Caco-2 (cell line): ENCODE measurements at regions not wholly inside any gene's neighbourhood (a gene's known extent, or its start where the extent isn't known, plus 50 kb on each side); places are given as distances from the start of the nearest gene placed in this dataset.

Experiments
- BruUV-seq: library from RNA; stranded (reverse); fragments of 400-500 nt; replicated peaks from 2 replicates; lab custom pipeline; 2021; lab: Mats Ljungman, UMichigan
- CTCF ChIA-PET: fragments of 300-600 bp; sonication (Branson Sonifier 250); formaldehyde crosslinking; loops from one replicate; lab custom pipeline; 2022; ENCODE audit warnings: antibody characterized with exemption; lab: Charles Lee
- POLR2A ChIA-PET: fragments of 300-600 bp; sonication (Branson Sonifier 250); formaldehyde crosslinking; loops from one replicate; lab custom pipeline; 2022; ENCODE audit warnings: antibody characterized with exemption; lab: Charles Lee
- DNase-seq, 2 experiments: peaks; one replicate each; pipeline versions ENCODE4 v3.0.0 to v3.0.0-alpha.2; 2020 to 2022
- H3K27me3 ChIP-seq: replicated peaks from 2 replicates; pipeline ENCODE4 v1.6.0; 2011; ENCODE audit warnings: low read length; ENCODE audit not compliant: control insufficient read depth, insufficient read depth
- H3K36me3 ChIP-seq: 2 replicates; pipeline ENCODE4 v1.5.1; 2011; ENCODE audit warnings: low read length; ENCODE audit not compliant: control insufficient read depth, insufficient read depth
- H3K4me1 ChIP-seq: fragments of 250-450 bp; sonication (Bioruptor Pico); 2 replicates; pipeline ENCODE4 v1.5.1; 2020; ENCODE audit warnings: mild to moderate bottlenecking
- H3K4me3 ChIP-seq: 2 replicates; pipeline ENCODE4 v1.5.1; 2011; ENCODE audit warnings: low read depth, mild to moderate bottlenecking, control low read depth, low read length
- H3K9me3 ChIP-seq: fragments of 250-450 bp; sonication (Bioruptor Pico); 2 replicates; pipeline ENCODE4 v1.5.1; 2020; ENCODE audit warnings: mild to moderate bottlenecking, moderate library complexity
- H3K27ac Mint-ChIP-seq: one replicate; pipeline ENCODE4 v1.8.0; 2022; ENCODE audit warnings: mixed read lengths; ENCODE audit not compliant: unreplicated experiment
- H3K27me3 Mint-ChIP-seq: one replicate; pipeline ENCODE4 v1.8.0; 2022; ENCODE audit warnings: mixed read lengths; ENCODE audit not compliant: insufficient read depth, unreplicated experiment
- H3K36me3 Mint-ChIP-seq: one replicate; pipeline ENCODE4 v1.8.0; 2022; ENCODE audit warnings: mild to moderate bottlenecking, mixed read lengths; ENCODE audit not compliant: insufficient read depth, unreplicated experiment
- H3K4me1 Mint-ChIP-seq: one replicate; pipeline ENCODE4 v1.8.0; 2022; ENCODE audit warnings: low read depth, mixed read lengths; ENCODE audit not compliant: unreplicated experiment
- H3K4me3 Mint-ChIP-seq: one replicate; pipeline ENCODE4 v1.8.0; 2022; ENCODE audit warnings: mild to moderate bottlenecking, moderate library complexity, mixed read lengths; ENCODE audit not compliant: unreplicated experiment
- H3K9me3 Mint-ChIP-seq: one replicate; pipeline ENCODE4 v1.8.0; 2022; ENCODE audit warnings: mixed read lengths; ENCODE audit not compliant: unreplicated experiment
- CTCF ChIP-seq, 2 experiments: fragments of 200-600 bp in 1 of 2; IDR thresholded peaks; 1 replicate in 1 of 2; 2 replicates in 1 of 2; pipeline versions ENCODE4 v1.5.1 to v1.8.0; 2011 to 2022; ENCODE audit warnings: antibody characterized with exemption in 1 of 2, control low read depth in 1 of 2, inconsistent platforms in 1 of 2, low read depth in 1 of 2, low read length in 1 of 2, mild to moderate bottlenecking in 1 of 2, moderate library complexity in 1 of 2; ENCODE audit not compliant: insufficient read depth in 1 of 2, severe bottlenecking in 1 of 2, unreplicated experiment in 1 of 2
- intact Hi-C: fragments of 100-400 bp; cut with micrococcal nuclease; formaldehyde crosslinking; loops from one replicate; pipeline ENCODE4 v1.10.0; 2022; ENCODE audit not compliant: unreplicated experiment

GRCh38 chr2:65664931-65665330, 232.5 kb upstream of the SPRED2 start:
- Mint-ChIP-seq H3K4me3 (no peak overlapping the region), H3K27ac (no peak overlapping the region), H3K9me3 (peaks cover 24% of the 10 kb centered on the region), H3K36me3 (no peaks in the 10 kb centered on the region), H3K27me3 (peaks cover 6% of the 10 kb centered on the region), H3K4me1 (no peaks in the 10 kb centered on the region)
- CTCF ChIA-PET, result interaction anchor here (1.8 kb wide), 1 partner anchor 24 kb away, joined by 4 read pairs; no protein-coding TSS in a partner anchor
- POLR2A ChIA-PET, result no interaction called here
- BruUV-seq, result no TSS peak
- Histone ChIP-seq H3K27me3 (no peaks in the 10 kb centered on the region), H3K4me1 (peaks cover 6% of the 10 kb centered on the region; the same call in 1 of the 2 replicates), H3K36me3 (no peaks in the 10 kb centered on the region), H3K9me3 (peaks cover 3% of the 10 kb centered on the region; the same call in 1 of the 2 replicates), H3K4me3 (no peak overlapping the region)
- TF ChIP-seq CTCF (IDR thresholded peaks at IDR 0.05; ENCODE audit: insufficient read depth in 1 of 2, low read depth in 1 of 2, low read length in 1 of 2, severe bottlenecking in 1 of 2, unreplicated experiment in 1 of 2), result no peak
- intact Hi-C loops, result no loop called here
- no peak for DNase-seq

GRCh38 chr2:65663831-65664407, 231.5 kb upstream of the SPRED2 start:
- peaks cover 5% of the 10 kb centered on the region for H3K4me1 Mint-ChIP-seq
- no peaks in the 10 kb centered on the region for H3K36me3 Mint-ChIP-seq
- H3K4me1 ChIP-seq, result peaks cover 10% of the 10 kb centered on the region
- intact Hi-C loops, result no loop called here
- peaks cover 21% of the 10 kb centered on the region for H3K9me3 Mint-ChIP-seq
- POLR2A ChIA-PET, result no interaction called here
- DNase-seq, result no peak
- peaks cover 3% of the 10 kb centered on the region; the same call in 1 of the 2 replicates for H3K9me3 ChIP-seq
- H3K27ac Mint-ChIP-seq, result no peak overlapping the region
- no peaks in the 10 kb centered on the region for H3K27me3 ChIP-seq
- H3K36me3 ChIP-seq, result no peaks in the 10 kb centered on the region
- CTCF ChIA-PET, result interaction anchor here (1.8 kb wide), 1 partner anchor 23 kb away, joined by 4 read pairs; no protein-coding TSS in a partner anchor
- BruUV-seq, result no TSS peak
- no peak overlapping the region for H3K4me3 Mint-ChIP-seq
- no peak overlapping the region for H3K4me3 ChIP-seq
- H3K27me3 Mint-ChIP-seq, result peaks cover 6% of the 10 kb centered on the region
- TF ChIP-seq CTCF (IDR thresholded peaks at IDR 0.05; ENCODE audit: insufficient read depth in 1 of 2, low read depth in 1 of 2, low read length in 1 of 2, severe bottlenecking in 1 of 2, unreplicated experiment in 1 of 2), result no peak

GRCh38 chr2:65662654-65663432, 230.4 kb upstream of the SPRED2 start:
- Mint-ChIP-seq H3K4me1 (peaks cover 7% of the 10 kb centered on the region), H3K4me3 (no peak overlapping the region), H3K27ac (no peak overlapping the region), H3K27me3 (peaks cover 4% of the 10 kb centered on the region), H3K36me3 (no peaks in the 10 kb centered on the region), H3K9me3 (peaks cover 11% of the 10 kb centered on the region)
- ChIA-PET CTCF (no interaction called here), POLR2A (no interaction called here)
- BruUV-seq, result no TSS peak
- no peak overlapping the region for H3K4me3 ChIP-seq
- TF ChIP-seq CTCF (IDR thresholded peaks at IDR 0.05; ENCODE audit: insufficient read depth in 1 of 2, low read depth in 1 of 2, low read length in 1 of 2, severe bottlenecking in 1 of 2, unreplicated experiment in 1 of 2), result no peak
- peaks cover 16% of the 10 kb centered on the region for H3K4me1 ChIP-seq
- H3K9me3 ChIP-seq, result no peaks in the 10 kb centered on the region; the same call in 1 of the 2 replicates
- DNase-seq, result no peak
- H3K36me3 ChIP-seq, result no peaks in the 10 kb centered on the region
- no peaks in the 10 kb centered on the region for H3K27me3 ChIP-seq
- intact Hi-C loops, result no loop called here
